B cell (primary cell): ENCODE measurements at regions not wholly inside any gene's neighbourhood (a gene's known extent, or its start where the extent isn't known, plus 50 kb on each side); places are given as distances from the start of the nearest gene placed in this dataset.
"Not testable (repeated sequence)": the region's sequence is repeated elsewhere in the genome, so short reads cannot be mapped to it uniquely, and the experiment has no call there.

Source experiments
- ATAC-seq: fragments of 200-7000 bp; cut with Tn5 transposase; one replicate; pipeline ENCODE4 v1.10.0; 2021; ENCODE audit warnings: low read depth, mild to moderate bottlenecking, moderate number of reproducible peaks, moderate library complexity
- CTCF ChIA-PET: fragments of 350-600 bp; sonication (Branson Sonifier 250); formaldehyde crosslinking; loops from one replicate; lab custom pipeline; 2021; ENCODE audit warnings: antibody characterized with exemption, inconsistent platforms; lab: Charles Lee
- POLR2A ChIA-PET: fragments of 350-600 bp; sonication (Branson Sonifier 250); formaldehyde crosslinking; loops from one replicate; lab custom pipeline; 2021; ENCODE audit warnings: antibody characterized with exemption; lab: Charles Lee
- DNase-seq: peaks from one replicate; pipeline ENCODE4 v3.0.0; 2013
- H2AFZ ChIP-seq: 2 replicates; pipeline ENCODE4 v1.6.1; 2012; ENCODE audit warnings: mild to moderate bottlenecking, low read depth, low read length; ENCODE audit not compliant: insufficient read depth, poor library complexity, severe bottlenecking
- H3K27ac ChIP-seq, 2 donors: 1 replicate in 1 of 2; 2 replicates in 1 of 2; pipeline ENCODE4 v1.5.1; 2012 to 2013; ENCODE audit warnings: low read length in 2 of 2, mild to moderate bottlenecking in 2 of 2, moderate library complexity in 1 of 2
- H3K27me3 ChIP-seq, 4 experiments: fragments of 200-600 bp in 1 of 4; sonication (generic) in 1 of 4; replicated peaks in 1 of 4; 1 replicate in 2 of 4; 2 replicates in 2 of 4; pipeline versions ENCODE4 v1.6.1 to v1.7.0; 2013 to 2016; ENCODE audit warnings: low read length in 3 of 4, mild to moderate bottlenecking in 2 of 4, mixed read lengths in 1 of 4, moderate library complexity in 1 of 4; ENCODE audit not compliant: insufficient read depth in 4 of 4, control insufficient read depth in 3 of 4; ENCODE audit errors: control extremely low read depth in 1 of 4
- H3K36me3 ChIP-seq, 2 experiments: replicated peaks in 1 of 2; 1 replicate in 1 of 2; 2 replicates in 1 of 2; pipeline versions ENCODE4 v1.6.1 to v1.7.1; 2013; ENCODE audit warnings: low read length in 1 of 2; ENCODE audit not compliant: insufficient read depth in 2 of 2, control insufficient read depth in 1 of 2; ENCODE audit errors: control extremely low read depth in 1 of 2, extremely low read depth in 1 of 2
- H3K4me1 ChIP-seq, 2 donors: fragments of 200-600 bp in 1 of 2; sonication (generic) in 1 of 2; 1 replicate in 1 of 2; 2 replicates in 1 of 2; pipeline versions ENCODE4 v1.5.1 to v1.6.1; 2013 to 2017; ENCODE audit warnings: low read length in 2 of 2; ENCODE audit not compliant: control insufficient read depth in 2 of 2, insufficient read depth in 2 of 2
- H3K4me2 ChIP-seq: replicated peaks from 2 replicates; pipeline ENCODE3; 2012; ENCODE audit warnings: mild to moderate bottlenecking, low read depth, low read length; ENCODE audit not compliant: poor library complexity, severe bottlenecking
- H3K4me3 ChIP-seq, 5 experiments: fragments of 200-600 bp in 1 of 5; sonication (generic) in 1 of 5; 1 replicate in 3 of 5; 2 replicates in 2 of 5; pipeline versions ENCODE4 v1.5.1 to v1.7.0; 2011 to 2016; ENCODE audit warnings: low read length in 4 of 5, mild to moderate bottlenecking in 4 of 5, low read depth in 2 of 5, control low read depth in 1 of 5, moderate library complexity in 1 of 5; ENCODE audit not compliant: insufficient read depth in 1 of 5; ENCODE audit errors: control extremely low read depth in 1 of 5, extremely low read depth in 1 of 5
- H3K79me2 ChIP-seq: fragments of 200-600 bp; sonication (generic); one replicate; pipeline ENCODE4 v1.6.0; 2016; ENCODE audit warnings: low read length; ENCODE audit not compliant: control insufficient read depth, insufficient read depth
- H3K9ac ChIP-seq: fragments of 200-600 bp; sonication (generic); 2 replicates; pipeline ENCODE4 v1.6.1; 2017; ENCODE audit warnings: mild to moderate bottlenecking, low read length, moderate library complexity
- H3K9me3 ChIP-seq, 3 donors: one replicate each; pipeline versions ENCODE4 v1.6.1 to v1.7.1; 2013; ENCODE audit warnings: low read length in 2 of 3; ENCODE audit not compliant: control insufficient read depth in 2 of 3, insufficient read depth in 1 of 3; ENCODE audit errors: control extremely low read depth in 1 of 3
- H4K20me1 ChIP-seq: 2 replicates; pipeline ENCODE4 v1.6.0; 2012; ENCODE audit warnings: mild to moderate bottlenecking, low read length; ENCODE audit not compliant: insufficient read depth, control insufficient read depth, poor library complexity, severe bottlenecking
- H3K27ac Mint-ChIP-seq: one replicate; pipeline ENCODE4 v1.8.0; 2021; ENCODE audit warnings: mixed read lengths
- H3K27me3 Mint-ChIP-seq: one replicate; pipeline ENCODE4 v1.8.0; 2021; ENCODE audit warnings: mixed read lengths
- H3K4me1 Mint-ChIP-seq: one replicate; pipeline ENCODE4 v1.8.0; 2021; ENCODE audit warnings: mixed read lengths
- H3K4me3 Mint-ChIP-seq: one replicate; pipeline ENCODE4 v1.8.0; 2021; ENCODE audit warnings: mixed read lengths
- H3K9me3 Mint-ChIP-seq: one replicate; pipeline ENCODE4 v1.8.0; 2022; ENCODE audit warnings: mixed read lengths; ENCODE audit not compliant: insufficient read depth
- CTCF ChIP-seq: fragments of 200-600 bp; IDR thresholded peaks from one replicate; pipeline ENCODE4 v1.8.0; 2022; ENCODE audit warnings: antibody characterized with exemption, mild to moderate bottlenecking
- EZH2 ChIP-seq: IDR thresholded peaks from 2 replicates; pipeline ENCODE4 v1.6.1; 2012; ENCODE audit warnings: borderline replicate concordance, low read depth, mild to moderate bottlenecking, moderate library complexity, low read length; ENCODE audit not compliant: insufficient read depth, poor library complexity, severe bottlenecking
- WGBS: methylation state at CpG from one replicate; pipeline ENCODE4 v1.1.5; 2013; ENCODE audit warnings: missing lambda C conversion rate; ENCODE audit not compliant: insufficient coverage; 5-methylcytosine and 5-hydroxymethylcytosine counted together
- intact Hi-C: fragments of 100-400 bp; cut with micrococcal nuclease; formaldehyde crosslinking; loops from one replicate; pipeline ENCODE4 v1.10.0; 2022

- ATAC-seq (no peak), DNase-seq (no peak)
- H3K27me3 ChIP-seq = no peaks in the 10 kb centered on the region
- H3K9ac ChIP-seq = no peak overlapping the region
- no peaks in the 10 kb centered on the region for H4K20me1 ChIP-seq
- WGBS = no CpG with 5 or more reads among the region's 3 CpGs
- Mint-ChIP-seq H3K27me3 (no peaks in the 10 kb centered on the region), H3K4me3 (no peak overlapping the region), H3K27ac (no peak overlapping the region), H3K4me1 (no peaks in the 10 kb centered on the region), H3K9me3 (no peaks in the 10 kb centered on the region)
- no peaks in the 10 kb centered on the region for H3K9me3 ChIP-seq
- ChIA-PET POLR2A (no interaction called here), CTCF (no interaction called here)
- no peak overlapping the region for H3K4me2 ChIP-seq
- H3K27ac ChIP-seq = no peak overlapping the region
- intact Hi-C loops = no loop called here
- H3K36me3 ChIP-seq = no peaks in the 10 kb centered on the region
- no peak for TF ChIP-seq EZH2
- TF ChIP-seq CTCF = no peak
- H3K4me3 ChIP-seq = no peak overlapping the region
- H3K4me1 ChIP-seq = no peaks in the 10 kb centered on the region
- H3K79me2 ChIP-seq = no peaks in the 10 kb centered on the region
- H2AFZ ChIP-seq = no peak overlapping the region
Observed at GRCh38 chr21:26238646-26239045, 68.1 kb upstream of the APP start.

GRCh38 chr21:26236281-26236680 is 65.7 kb upstream of the APP start:
- intact Hi-C loops = no loop called here
- TF ChIP-seq EZH2 = no peak
- no peak for TF ChIP-seq CTCF
- Histone ChIP-seq H3K27ac (no peak overlapping the region), H3K9ac (no peak overlapping the region), H3K9me3 (no peaks in the 10 kb centered on the region), H3K36me3 (no peaks in the 10 kb centered on the region), H3K4me2 (no peak overlapping the region), H3K4me3 (no peak overlapping the region), H3K79me2 (no peaks in the 10 kb centered on the region), H3K4me1 (no peaks in the 10 kb centered on the region), H3K27me3 (no peaks in the 10 kb centered on the region), H2AFZ (no peak overlapping the region), H4K20me1 (no peaks in the 10 kb centered on the region)
- H3K9me3 Mint-ChIP-seq = no peaks in the 10 kb centered on the region
- no peaks in the 10 kb centered on the region for H3K4me1 Mint-ChIP-seq
- ChIA-PET CTCF (no interaction called here), POLR2A (no interaction called here)
- H3K27ac Mint-ChIP-seq = no peak overlapping the region
- ATAC-seq (no peak), DNase-seq (no peak)
- H3K4me3 Mint-ChIP-seq = no peak overlapping the region
- 92% methylated on average over 3 of the region's 4 CpGs for WGBS
- no peaks in the 10 kb centered on the region for H3K27me3 Mint-ChIP-seq

- H3K4me3 Mint-ChIP-seq, H3K9ac ChIP-seq, H3K4me1 Mint-ChIP-seq, H3K4me3 ChIP-seq, H2AFZ ChIP-seq, H3K4me2 ChIP-seq, H4K20me1 ChIP-seq, POLR2A ChIA-PET, CTCF ChIA-PET, H3K9me3 Mint-ChIP-seq, ATAC-seq, H3K36me3 ChIP-seq, H3K79me2 ChIP-seq, intact Hi-C loops, H3K27me3 Mint-ChIP-seq, H3K27me3 ChIP-seq, H3K27ac Mint-ChIP-seq, H3K9me3 ChIP-seq, H3K4me1 ChIP-seq, H3K27ac ChIP-seq, DNase-seq: not testable (repeated sequence)
- WGBS = no CpG with 5 or more reads among the region's 1 CpG
Observed at GRCh38 chr21:26233297-26233696, 62.7 kb upstream of the APP start.
